HG03520 (cell line): ENCODE measurements at regions not wholly inside any gene's neighbourhood (a gene's known extent, or its start where the extent isn't known, plus 50 kb on each side); places are given as distances from the start of the nearest gene placed in this dataset.

ENCODE experiments used
- ATAC-seq: cut with Tn5 transposase; IDR thresholded peaks from one replicate; pipeline ENCODE4 v1.9.1; 2021; ENCODE audit warnings: mild to moderate bottlenecking, moderate library complexity; ENCODE audit not compliant: unreplicated experiment

GRCh38 chr7:79732535-79732934 lies 279.1 kb upstream of the MAGI2 start:
- no peak for ATAC-seq

- no peak for ATAC-seq
Measured at GRCh38 chr7:79730971-79731370, 277.5 kb upstream of the MAGI2 start.

GRCh38 chr7:79723833-79724618 lies 270.6 kb upstream of the MAGI2 start:
- ATAC-seq = no peak

- ATAC-seq = no peak
Measured at GRCh38 chr7:79722217-79722616, 268.8 kb upstream of the MAGI2 start.

- no peak for ATAC-seq
Measured at GRCh38 chr7:79719216-79719615, 265.7 kb upstream of the MAGI2 start.

GRCh38 chr7:79716329-79716728 lies 262.9 kb upstream of the MAGI2 start:
- ATAC-seq = no peak

GRCh38 chr7:79714081-79714480 lies 260.6 kb upstream of the MAGI2 start:
- no peak for ATAC-seq

GRCh38 chr7:79713276-79713675 lies 259.8 kb upstream of the MAGI2 start:
- ATAC-seq = no peak

GRCh38 chr7:79711660-79712059 lies 258.2 kb upstream of the MAGI2 start:
- no peak for ATAC-seq

GRCh38 chr7:79709574-79710409 lies 256.3 kb upstream of the MAGI2 start:
- ATAC-seq = no peak

GRCh38 chr7:79702116-79702515 lies 248.6 kb upstream of the MAGI2 start:
- ATAC-seq = no peak

GRCh38 chr7:79692015-79692414 lies 238.5 kb upstream of the MAGI2 start:
- no peak for ATAC-seq

- ATAC-seq = no peak
Measured at GRCh38 chr7:79691074-79691473, 237.6 kb upstream of the MAGI2 start.

- no peak for ATAC-seq
Measured at GRCh38 chr7:79684384-79684783, 230.9 kb upstream of the MAGI2 start.

- no peak for ATAC-seq
Measured at GRCh38 chr7:79683916-79684315, 230.4 kb upstream of the MAGI2 start.

GRCh38 chr7:79683185-79683890 lies 229.9 kb upstream of the MAGI2 start:
- no peak for ATAC-seq

GRCh38 chr7:79681454-79681853 lies 228.0 kb upstream of the MAGI2 start:
- ATAC-seq = no peak

GRCh38 chr7:79673969-79674368 lies 220.5 kb upstream of the MAGI2 start:
- no peak for ATAC-seq

GRCh38 chr7:79673421-79673820 lies 220.0 kb upstream of the MAGI2 start:
- ATAC-seq = no peak

- no peak for ATAC-seq
Measured at GRCh38 chr7:79668292-79668691, 214.8 kb upstream of the MAGI2 start.

- ATAC-seq = no peak
Measured at GRCh38 chr7:79666472-79666871, 213.0 kb upstream of the MAGI2 start.
